ENCODE measurements at regions not wholly inside any gene's neighbourhood (a gene's known extent, or its start where the extent isn't known, plus 50 kb on each side); places are given as distances from the start of the nearest gene placed in this dataset.
"Not testable (repeated sequence)": the region's sequence is repeated elsewhere in the genome, so short reads cannot be mapped to it uniquely, and the experiment has no call there.

DNA sequence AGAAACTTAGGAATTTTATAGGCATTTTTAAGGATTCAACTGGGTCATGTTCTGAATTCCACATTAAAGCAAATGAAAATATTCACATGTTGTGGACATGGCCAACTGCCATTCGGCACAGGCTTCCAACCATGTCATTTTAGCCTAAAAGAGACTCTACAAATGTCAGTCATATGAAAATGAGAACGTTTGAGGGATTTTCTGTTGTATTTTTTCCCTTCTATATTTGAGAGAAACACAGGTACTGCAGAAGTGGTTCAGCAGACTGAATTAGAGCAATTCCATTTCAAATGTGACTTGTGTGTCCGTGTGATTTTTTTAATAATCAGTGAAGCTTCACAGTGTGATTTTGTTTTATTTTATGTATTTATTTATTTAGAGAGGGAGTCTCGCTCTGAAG lies 124.3 kb downstream of the TP53TG3F start:
- not testable (repeated sequence) for DNase-seq (ENCODE audit: low read depth in 2 of 2)

DNA sequence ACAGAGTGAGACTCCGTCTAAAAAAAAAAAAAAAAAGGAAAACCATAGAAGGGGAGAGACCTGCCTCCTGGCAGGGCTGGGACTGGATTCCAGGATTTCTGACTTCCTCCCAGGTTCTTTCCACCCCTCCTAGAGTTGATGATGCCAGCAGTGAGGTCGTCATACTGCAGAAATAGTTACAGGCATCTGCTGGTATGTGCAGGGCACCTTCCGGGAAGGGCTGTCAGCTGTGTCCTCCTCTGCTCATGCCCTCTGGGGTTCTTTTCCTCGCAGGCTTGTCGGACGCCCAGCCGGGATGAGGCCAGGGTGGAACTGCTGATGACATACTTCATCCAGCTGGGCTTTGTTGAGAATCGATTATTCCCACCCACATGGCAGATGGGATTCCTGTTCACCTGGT lies 129.2 kb downstream of the TP53TG3F start:
- not testable (repeated sequence) for DNase-seq (ENCODE audit: low read depth in 2 of 2)

DNA sequence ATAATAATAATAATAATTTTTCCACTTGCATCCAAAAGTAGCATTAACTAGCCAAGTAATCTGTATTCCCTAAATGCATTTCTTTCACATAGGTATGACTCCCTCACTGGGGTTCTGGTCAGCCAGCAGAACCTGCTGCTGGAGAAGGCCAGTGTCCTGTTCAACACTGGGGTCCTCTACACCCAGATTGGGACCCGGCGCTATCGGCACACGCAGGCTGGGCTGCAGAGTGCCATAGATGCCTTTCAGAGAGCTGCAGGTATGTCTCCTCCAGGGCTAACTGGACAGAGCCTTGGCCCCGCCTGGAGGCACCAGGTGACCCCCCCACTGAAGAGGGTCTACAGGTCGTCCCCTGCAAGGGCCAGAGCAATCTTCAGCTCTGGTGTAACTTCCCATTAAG lies 133.9 kb downstream of the TP53TG3F start:
- not testable (repeated sequence) for DNase-seq (ENCODE audit: low read depth in 2 of 2)

DNA sequence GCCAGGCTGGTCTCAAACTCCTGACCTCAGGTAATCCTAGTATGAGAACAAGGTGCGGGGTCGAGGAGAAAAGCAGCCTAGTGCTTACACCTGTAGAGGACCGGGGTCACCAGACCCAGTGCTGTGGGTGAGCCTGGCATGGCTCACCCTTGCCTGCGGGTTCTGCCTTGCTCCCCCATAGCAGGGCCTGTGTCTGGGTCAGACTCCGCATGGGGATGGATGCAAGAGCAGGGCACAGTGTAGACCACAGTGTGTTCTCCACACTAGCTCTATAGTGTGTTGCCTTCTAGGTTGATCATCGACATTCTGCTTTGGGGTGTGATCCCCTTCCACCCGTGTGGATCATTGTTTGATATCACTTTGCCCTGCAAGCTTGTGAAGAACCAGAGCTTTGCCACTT lies 135.7 kb downstream of the TP53TG3F start:
- not testable (repeated sequence) for DNase-seq (ENCODE audit: low read depth in 2 of 2)

DNA sequence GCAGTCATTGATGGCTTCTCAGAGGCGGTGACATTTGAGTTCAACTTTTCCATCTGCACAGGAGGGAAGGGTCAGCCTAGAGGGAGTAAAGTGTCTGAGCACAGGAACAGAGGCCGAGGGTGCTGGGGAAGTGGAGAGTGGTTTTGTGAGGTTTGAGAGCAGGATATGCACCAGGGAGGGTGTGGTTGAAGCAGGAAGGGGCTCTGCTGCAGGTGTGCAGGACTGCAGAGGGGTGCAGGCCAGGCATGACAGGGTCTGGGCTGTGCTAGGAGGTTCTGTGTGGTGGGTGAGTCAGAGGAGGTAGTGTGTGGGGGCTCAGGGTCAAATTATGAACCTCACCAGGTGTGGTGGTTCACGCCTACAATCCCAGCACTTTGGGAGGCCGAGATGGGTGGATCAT lies 141.6 kb downstream of the TP53TG3F start:
- DNase-seq (ENCODE audit: low read depth in 2 of 2): not testable (repeated sequence)

DNA sequence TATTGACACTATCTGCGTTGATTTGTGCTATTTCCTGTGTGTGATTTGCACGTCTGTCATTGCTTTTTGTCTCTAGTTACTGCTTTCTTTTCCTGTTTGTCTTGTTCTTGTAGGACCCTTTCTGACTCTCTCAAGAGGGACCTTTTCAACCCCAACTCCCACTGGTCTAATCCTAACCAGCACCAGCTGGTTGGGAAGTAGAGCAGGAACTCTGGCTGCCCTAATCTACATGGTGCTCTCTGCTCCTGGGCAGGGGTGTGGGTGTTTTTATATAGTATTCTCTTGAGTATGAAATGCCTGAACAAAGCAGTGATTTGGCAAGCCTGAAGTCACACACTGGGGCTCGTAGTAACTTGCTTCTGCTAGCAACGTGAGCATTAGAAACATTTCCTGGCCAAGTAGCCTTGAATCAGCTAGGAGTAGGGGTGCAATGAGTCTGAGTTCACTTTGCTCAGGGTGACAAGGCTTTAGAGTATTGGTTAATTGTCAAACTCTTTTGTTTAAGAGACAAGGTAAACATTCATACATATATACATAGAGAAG lies 164.2 kb downstream of the TP53TG3F start:
- not testable (repeated sequence) for DNase-seq (ENCODE audit: low read depth in 2 of 2)

DNA sequence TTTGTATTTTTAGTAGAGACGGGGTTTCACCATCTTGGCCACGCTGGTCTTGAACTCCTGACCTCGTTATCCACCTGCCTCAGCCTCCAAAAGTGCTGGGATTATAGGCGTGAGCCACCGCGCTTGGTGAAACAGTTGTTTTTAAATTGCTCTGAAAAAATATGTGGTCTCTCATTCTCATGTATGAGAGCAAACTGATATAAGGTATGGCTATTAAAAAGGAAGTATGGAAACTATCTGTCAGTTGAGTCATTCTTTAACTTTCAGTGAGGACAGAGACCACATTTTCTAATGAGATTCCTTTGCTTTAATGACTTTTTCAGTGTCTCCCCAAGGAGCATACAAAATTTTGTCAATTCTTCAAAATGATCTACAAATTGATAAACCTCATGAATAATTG lies 169.5 kb downstream of the TP53TG3F start:
- not testable (repeated sequence) for DNase-seq (ENCODE audit: low read depth in 2 of 2)

DNA sequence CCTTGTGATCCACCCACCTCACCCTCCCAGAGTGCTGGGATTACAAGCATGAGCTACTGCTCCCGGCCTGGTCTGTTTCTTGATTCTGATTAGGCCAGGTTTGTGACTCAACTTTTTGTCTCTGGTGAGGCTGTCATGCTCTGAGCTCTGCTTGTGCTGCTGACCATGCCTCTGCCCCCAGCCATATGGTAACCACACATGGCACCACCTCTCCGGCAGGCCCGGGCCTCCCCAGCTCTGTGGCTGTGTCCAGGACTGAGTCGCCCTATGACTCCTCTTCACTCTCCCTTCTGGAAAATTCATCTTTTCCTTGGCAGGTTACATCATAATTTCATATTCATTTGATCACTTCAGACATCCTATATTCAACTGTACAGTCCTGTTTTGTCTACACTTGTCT lies 172.3 kb downstream of the TP53TG3F start:
- not testable (repeated sequence) for DNase-seq (ENCODE audit: low read depth in 2 of 2)

DNA sequence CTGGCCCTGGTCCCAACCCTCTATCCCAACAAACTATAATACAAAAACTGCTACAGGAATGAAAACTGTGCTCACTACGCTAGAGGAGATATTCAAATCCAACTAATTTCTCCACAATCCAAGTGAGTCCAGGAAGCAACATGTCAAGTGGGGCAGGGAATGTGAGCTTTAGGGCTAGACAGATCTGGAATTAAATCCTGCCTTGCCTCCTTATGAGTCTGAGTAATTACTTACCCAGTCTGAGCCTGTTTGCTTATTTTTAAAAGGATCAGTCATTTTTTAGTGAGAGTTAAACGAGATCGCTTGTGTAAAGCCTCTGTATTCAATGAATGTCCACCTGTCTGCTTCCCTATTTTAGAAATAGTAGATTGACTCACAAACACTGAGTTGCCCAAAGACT lies 174.6 kb downstream of the TP53TG3F start:
- not testable (repeated sequence) for DNase-seq (ENCODE audit: low read depth in 2 of 2)

DNA sequence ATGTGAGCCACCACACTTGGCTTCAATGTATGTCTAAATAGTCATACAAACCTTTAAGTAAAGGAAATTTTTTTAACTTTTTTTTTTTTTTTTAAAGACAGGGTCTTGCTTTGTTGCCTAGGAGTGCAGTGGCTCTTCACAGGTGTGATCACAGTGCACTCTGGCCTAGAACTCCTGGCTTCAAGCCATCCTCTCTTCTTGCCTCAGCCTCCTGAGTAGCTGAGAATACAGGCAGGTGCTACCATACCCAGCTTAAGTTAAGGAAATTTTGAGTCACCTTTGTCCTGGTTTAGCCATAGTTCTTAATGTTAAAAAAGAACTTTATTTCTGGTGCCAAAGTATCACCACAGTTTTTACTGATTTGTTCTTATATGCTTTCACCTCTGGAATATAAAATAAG lies 177.3 kb downstream of the TP53TG3F start:
- DNase-seq (ENCODE audit: low read depth in 2 of 2): not testable (repeated sequence)

DNA sequence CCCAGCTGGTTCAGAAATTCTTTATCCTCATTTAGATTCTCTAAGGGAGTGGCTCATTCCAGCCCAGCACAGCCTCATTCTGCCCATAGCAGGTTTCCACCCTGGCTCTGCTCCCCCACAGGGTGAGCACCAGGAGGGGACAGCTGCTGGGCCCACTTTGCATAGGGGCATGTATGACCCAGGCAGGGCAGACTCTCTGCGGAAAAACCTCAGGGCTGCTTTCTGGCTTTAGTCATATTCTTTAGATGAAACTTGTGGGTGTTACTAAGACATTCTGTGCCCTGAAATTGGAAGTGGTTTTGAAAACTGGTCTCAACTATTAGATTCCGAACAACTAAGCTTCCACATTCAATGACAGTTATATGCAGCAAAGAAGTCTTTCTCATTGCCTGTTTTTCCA lies 183.9 kb downstream of the TP53TG3F start:
- DNase-seq (ENCODE audit: low read depth in 2 of 2): not testable (repeated sequence)

DNA sequence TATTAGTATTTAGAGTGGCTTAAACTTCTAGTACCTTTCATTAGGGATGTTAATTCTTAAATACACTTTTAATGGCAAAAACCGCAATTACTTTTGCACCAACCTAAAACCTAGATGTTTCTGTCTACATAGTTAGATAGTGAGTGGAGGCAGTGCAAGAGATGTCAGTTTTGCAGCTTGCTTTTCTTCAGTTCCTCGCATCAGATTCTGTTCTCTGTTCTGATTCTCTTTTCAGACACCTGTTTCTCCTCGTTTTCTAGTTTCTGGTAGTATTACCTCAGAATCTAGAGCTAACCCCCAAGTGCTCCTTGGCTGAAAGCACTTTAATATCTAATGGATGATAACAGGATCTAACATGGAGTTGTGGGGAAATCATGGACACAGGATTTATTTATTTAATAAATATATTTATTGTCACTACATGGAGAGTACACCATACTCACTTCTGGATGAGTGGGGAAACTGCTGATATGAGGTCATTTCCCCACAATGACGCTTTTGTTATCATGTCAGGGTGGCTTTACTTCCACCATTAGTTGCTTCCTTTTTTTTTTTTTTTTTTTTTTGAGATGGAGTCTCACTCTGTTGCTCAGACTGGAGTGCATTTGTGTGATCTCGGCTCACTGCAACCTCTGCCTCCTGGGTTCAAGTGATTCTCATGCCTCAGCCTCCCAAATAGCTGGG lies 184.4 kb downstream of the TP53TG3F start:
- not testable (repeated sequence) for DNase-seq (ENCODE audit: low read depth in 2 of 2)

DNA sequence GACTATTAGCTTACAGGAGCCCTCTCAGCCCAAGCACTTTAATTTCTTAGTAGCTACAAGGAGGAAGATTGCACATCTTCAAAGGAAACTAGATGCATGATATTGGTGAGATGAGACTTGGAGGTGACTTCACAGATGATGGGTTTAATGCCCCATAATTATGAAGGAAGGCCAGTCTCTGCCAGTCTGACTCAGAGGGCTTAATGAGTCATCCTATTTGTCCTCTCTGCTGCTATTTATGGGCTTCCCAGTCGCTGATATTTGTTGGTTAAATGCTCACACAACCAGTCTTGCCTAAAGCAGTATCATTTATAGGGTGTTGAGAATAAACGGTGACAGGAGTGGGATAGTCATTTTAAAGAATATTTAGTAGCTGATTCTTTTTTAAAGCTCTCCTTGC lies 187.0 kb downstream of the TP53TG3F start:
- DNase-seq (ENCODE audit: low read depth in 2 of 2): not testable (repeated sequence)

DNA sequence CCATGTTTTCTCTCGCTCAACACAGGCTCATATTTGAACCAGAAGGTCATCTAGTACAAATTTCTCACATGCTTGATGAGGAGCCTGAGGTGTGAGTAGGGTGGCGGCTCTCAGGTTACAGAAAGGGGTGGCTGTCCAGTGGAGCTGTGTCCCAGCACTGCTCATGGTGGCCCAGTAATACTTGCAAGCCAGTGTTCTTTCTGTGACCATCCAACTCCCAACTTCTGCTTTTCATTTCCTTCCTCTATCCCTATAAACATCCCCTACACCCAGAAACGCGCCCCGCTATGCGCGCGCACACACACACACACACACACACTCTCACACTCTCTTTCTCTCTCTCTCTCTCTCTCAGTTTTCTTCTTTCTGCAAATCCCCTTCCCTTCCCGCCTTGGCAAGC lies 196.3 kb downstream of the TP53TG3F start:
- not testable (repeated sequence) for DNase-seq (ENCODE audit: low read depth in 2 of 2)

DNA sequence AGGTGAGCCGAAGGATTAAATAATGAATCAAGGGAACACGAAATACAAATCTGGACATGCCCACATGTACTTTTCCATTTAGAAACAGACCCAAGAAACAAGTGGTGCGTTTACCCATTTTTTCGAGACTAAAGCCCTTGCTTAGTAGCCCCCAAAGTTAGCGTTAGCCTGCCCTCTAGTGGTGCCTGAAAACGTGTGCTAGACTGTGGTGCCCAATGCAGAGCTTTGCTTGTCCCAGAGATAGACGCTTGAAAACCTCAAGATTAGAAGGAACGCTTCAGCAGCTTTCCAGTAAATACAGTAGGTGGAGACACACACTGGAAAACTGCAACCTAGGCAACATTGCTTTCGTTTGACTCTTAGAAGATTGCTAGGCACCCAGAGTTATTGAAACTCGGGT lies 197.0 kb downstream of the TP53TG3F start:
- not testable (repeated sequence) for DNase-seq (ENCODE audit: low read depth in 2 of 2)

DNA sequence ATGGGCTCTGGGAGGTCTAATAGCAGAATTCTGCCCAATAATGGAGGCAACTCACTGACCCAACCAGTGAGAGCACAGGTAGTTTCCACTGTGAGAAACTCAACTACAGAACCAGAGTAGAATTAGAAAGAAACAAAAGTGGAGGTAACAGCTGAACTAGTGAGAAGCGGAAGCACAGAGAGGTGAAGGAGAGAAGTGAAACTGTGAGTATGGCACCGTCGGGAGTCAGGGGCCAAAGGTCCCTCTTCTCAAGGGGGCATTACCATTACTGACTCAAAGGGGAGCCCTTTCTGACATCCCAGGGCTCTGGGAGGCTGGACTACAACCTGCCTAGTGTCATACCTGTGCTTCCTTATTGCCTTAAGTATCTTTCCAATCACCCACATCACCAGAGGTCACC lies 198.3 kb downstream of the TP53TG3F start:
- DNase-seq (ENCODE audit: low read depth in 2 of 2): not testable (repeated sequence)

DNA sequence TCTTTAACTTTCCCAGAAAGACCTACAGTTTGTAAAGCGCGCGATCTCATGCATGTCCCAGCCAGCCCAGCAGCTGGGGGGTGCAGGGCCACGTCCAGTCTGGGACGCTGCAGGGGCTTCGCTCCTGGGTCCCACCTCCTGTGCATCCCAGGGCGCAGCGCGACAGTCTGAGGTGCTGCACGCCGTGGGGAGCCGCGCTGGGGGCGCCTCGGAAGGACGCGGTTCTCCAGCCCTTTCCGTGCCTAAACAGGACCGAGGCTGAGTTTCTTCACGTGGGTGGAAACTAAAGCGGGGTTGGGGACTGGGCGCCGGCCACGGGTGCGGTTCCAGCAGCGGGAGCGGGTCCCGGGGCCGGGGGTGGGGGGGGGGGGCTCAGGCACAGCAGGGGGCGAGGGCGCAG lies 221.4 kb downstream of the TP53TG3F start:
- DNase-seq (ENCODE audit: low read depth in 2 of 2): not testable (repeated sequence)

DNA sequence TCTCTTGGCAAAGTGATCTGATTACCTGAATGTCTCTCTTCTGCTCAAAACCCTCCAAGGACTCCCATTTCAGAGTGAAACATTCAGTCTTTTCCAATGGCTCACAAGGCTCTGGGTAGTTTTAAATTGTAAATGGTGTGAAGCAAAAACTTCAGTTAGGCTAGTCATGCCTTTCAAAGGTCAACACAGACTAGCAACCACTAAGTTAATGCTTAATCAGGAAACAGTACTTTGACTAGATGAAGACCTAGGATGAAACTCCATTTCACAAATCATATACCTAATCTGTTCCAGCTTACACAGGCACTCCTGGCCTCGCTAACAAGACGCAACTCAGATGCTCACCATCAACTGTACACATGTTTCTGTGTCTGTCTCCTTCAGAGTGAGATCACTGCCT lies 240.9 kb downstream of the TP53TG3F start:
- DNase-seq (ENCODE audit: low read depth in 2 of 2): not testable (repeated sequence)

DNA sequence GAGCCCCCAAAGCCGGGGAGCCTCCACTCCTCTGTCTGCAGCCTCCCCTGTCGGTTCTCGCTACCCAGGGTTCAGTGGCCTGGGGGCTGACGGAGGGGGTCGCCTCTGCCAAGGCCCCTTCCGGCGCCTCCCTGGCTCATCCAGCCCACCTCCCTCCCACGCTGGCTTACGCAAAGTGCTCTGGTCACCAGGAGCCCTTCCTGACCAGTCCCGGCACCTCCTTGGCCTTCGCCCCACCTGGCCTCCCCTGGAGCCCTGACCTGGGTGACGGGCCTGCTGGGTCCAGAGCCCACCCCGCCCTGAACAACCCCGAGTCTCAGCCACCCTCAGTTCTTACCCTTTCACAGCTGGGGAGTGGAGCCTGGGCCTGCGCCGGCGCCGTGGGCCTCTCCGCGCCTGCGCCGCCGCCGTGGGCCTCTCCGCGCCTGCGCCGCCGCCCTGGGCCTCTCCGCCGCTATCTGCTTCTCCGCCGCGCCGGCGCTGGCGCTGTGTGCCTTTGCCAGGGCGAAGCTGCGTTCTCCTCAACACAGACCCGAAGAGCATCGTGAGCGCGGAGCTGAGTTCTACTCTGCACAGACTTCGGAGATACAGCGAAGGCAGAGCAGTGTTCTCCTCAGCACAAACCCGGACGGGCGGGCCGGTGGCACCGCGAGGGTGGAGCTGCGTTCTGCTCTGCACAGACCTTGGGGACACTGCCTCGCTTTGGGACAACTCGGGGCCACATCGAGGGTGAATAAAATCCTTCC lies 247.6 kb downstream of the TP53TG3F start:
- not testable (repeated sequence) for DNase-seq (ENCODE audit: low read depth in 2 of 2)

DNA sequence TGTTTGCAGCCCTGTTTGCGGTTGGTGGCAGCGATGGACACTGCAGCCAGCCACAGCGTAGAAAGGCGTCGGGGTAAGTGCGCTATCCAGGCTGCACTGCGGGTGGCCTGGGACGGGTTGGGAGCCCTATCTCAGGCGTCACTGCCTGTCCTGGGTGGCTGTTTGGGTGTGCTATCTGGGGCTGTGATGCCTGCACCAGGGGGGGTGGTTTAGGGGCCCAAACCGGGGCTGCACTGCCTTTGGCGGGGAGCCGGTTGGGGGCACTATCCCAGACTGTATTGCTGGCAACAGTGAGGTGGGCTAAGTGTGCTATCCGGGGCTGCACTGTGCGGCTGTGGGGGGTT lies 248.2 kb downstream of the TP53TG3F start:
- not testable (repeated sequence) for DNase-seq (ENCODE audit: low read depth in 2 of 2)

DNA sequence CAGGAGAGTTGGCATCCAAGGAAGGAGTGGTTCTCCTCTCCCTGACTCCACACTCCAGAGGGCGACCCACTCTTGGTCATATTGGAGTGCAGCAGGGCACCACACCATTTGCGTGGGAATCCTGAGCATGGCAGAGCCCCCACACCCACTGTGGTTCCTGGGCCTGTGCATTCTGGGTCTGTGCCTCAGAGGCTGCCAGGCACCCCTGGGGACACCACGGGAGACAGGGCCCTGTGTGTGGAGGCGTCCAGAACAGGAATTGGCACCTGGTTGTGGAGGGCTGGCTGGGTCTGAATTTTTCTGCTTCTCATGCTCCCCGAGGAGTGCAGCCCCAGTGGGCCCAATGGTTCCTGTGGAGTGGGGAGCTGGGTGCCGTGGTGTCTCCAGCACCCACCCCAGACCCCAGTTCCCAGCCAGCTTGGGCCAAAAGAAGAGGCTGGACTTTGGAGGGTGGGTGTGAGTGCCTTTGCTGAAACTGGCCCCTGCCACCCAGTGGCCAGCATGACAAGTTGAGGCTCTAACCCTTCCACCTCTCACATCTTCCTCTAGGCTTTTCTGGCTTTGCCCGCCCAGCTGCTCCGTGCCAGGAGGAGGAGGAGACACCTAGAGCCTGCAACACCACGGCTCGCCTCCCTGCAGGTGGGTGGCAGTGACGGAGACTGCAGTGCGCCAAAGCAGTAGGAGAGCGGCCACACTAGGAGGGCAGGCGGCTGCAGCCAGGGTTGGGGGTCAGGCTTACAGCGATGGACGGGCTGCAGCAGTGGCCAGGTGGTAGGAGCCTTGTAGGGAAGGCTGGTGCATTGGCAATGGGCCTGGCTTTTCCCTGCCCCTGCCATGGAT lies 250.7 kb downstream of the TP53TG3F start:
- DNase-seq (ENCODE audit: low read depth in 2 of 2): not testable (repeated sequence)

DNA sequence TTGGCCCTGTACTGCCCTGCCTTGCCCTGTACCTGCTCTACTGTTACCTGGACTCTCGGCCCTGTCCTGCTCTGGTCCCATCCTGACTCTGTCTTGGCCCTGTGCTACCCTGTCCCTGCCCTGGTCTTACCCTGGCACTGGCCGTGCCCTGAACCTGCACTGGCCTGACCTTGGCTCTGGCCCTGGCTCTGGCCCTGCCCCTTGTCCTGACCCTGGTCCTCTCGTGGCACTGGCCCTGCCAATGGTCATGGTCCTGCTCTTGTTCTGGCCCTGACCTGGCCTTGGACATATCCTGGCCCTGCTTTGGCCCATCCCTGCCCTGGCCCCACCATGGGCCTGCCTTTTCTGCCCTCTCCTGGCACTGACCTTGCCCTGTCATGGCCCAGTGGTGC lies 251.3 kb downstream of the TP53TG3F start:
- DNase-seq (ENCODE audit: low read depth in 2 of 2): not testable (repeated sequence)

Data from stimulated activated CD4-positive, alpha-beta T cell treated with anti-CD3 and anti-CD28 coated beads, Interleukin-12 subunit alpha, Interleukin-12 subunit beta, amount 100 ng/mL, for 24 hours (primary cell).